Right atrium auricular region (tissue), 2 donors: ENCODE measurements at regions not wholly inside any gene's neighbourhood (a gene's known extent, or its start where the extent isn't known, plus 50 kb on each side); places are given as distances from the start of the nearest gene placed in this dataset.
A peak's percentile ranks its signal among the peaks of the same experiment; 100 is the strongest.

Experiments used
- DNase-seq: peaks from one replicate; pipeline ENCODE4 v3.0.0-alpha.2; 2019; ENCODE audit warnings: low spot score
- H3K27ac ChIP-seq, 2 donors: fragments of 200-600 bp; sonication (generic); 1 replicate in 1 of 2; 2 replicates in 1 of 2; pipeline ENCODE4 v1.5.1; 2016 to 2019
- H3K27me3 ChIP-seq, 2 donors: fragments of 200-600 bp; sonication (generic); one replicate each; pipeline versions ENCODE4 v1.5.1 to v1.6.0; 2017 to 2019
- H3K36me3 ChIP-seq: fragments of 200-600 bp; sonication (generic); one replicate; pipeline ENCODE4 v1.5.1; 2016
- H3K4me1 ChIP-seq, 2 donors: fragments of 200-600 bp; sonication (generic); one replicate each; pipeline versions ENCODE4 v1.5.1 to v1.6.0; 2017 to 2019
- H3K4me3 ChIP-seq, 2 donors: fragments of 200-600 bp; sonication (generic); 1 replicate in 1 of 2; 2 replicates in 1 of 2; pipeline ENCODE4 v1.5.1; 2017 to 2019; ENCODE audit warnings: mild to moderate bottlenecking in 1 of 2, moderate library complexity in 1 of 2
- H3K9me3 ChIP-seq, 2 donors: fragments of 200-600 bp; sonication (generic); one replicate each; pipeline ENCODE4 v1.5.1; 2019
- CTCF ChIP-seq, 2 donors: fragments of 200-600 bp; sonication (generic); IDR thresholded peaks; one replicate each; pipeline ENCODE4 v1.5.1; 2019; ENCODE audit warnings: antibody characterized with exemption in 2 of 2

DNA sequence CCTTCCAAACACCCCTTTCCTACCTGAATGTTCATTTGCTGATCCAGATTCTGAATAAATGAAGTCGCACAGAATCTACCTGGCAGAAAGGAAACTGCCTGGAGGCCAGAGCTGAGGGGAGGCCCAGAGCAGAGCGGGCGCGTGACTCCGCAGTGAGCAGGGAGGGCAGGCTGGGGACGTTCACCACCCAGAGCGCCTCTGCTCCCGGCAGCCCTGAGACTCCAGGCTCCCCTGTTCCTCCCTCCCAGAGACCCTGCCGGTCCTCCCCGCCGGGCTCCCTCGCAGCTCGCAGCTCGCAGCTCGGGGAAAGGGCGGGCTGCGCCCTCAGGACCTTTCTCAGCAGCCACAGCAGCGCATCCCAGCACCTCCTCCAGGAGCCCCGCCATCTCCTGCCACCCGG is 176.7 kb upstream of the ZNF32 start:
- H3K36me3 ChIP-seq: no peaks in the 10 kb centered on the region
- no peak overlapping the region for H3K4me3 ChIP-seq
- H3K27me3 ChIP-seq: no peaks in the 10 kb centered on the region
- H3K4me1 ChIP-seq: peaks cover 0 to 38% of the 10 kb centered on the region in 2 donors
- peak overlapping the region; percentile 76 to 90 for H3K27ac ChIP-seq
- peaks cover 0 to 11% of the 10 kb centered on the region in 2 donors for H3K9me3 ChIP-seq
- TF ChIP-seq CTCF (IDR thresholded peaks at IDR 0.05): no peak
- DNase-seq: no peak

DNA sequence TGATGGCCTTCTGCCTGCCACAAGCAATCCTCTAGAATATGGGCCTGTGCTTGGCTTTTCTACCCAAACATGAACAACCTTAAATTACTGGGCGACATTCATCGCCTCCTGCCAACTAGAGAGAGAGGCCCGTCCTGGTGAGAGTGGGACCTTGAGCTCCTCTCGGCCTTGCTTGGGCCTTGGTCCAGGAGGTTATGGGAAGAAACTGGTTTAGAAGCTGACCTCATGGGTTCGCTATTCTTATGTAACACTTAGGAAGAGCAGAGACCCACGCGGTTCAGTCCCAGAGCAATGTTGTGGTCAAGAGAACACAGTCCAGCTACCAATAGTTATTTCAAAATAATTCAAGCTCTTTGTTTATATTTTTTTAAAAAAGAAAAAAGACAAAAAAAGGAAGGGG is 176.3 kb upstream of the ZNF32 start:
- TF ChIP-seq CTCF (IDR thresholded peaks at IDR 0.05): no peak
- H3K27me3 ChIP-seq: no peaks in the 10 kb centered on the region

GRCh38 chr10:43822631-43823580 is 174.2 kb upstream of the ZNF32 start:
- TF ChIP-seq CTCF (IDR thresholded peaks at IDR 0.05): no peak
- Histone ChIP-seq H3K4me3 (no peak overlapping the region), H3K27me3 (no peaks in the 10 kb centered on the region), H3K4me1 (peaks cover 0 to 39% of the 10 kb centered on the region in 2 donors), H3K9me3 (no peaks in the 10 kb centered on the region), H3K36me3 (no peaks in the 10 kb centered on the region), H3K27ac (peak overlapping the region; percentile 78 to 90)
- DNase-seq: no peak

More for the DNA sequence above, 176.3 kb upstream of the ZNF32 start:
- DNase-seq: peak; percentile 83
- Histone ChIP-seq H3K36me3 (no peaks in the 10 kb centered on the region), H3K9me3 (peaks cover 0 to 11% of the 10 kb centered on the region in 2 donors), H3K4me1 (peaks cover 0 to 39% of the 10 kb centered on the region in 2 donors), H3K4me3 (no peak overlapping the region), H3K27ac (peak overlapping the region; percentile 78 to 90)

DNA sequence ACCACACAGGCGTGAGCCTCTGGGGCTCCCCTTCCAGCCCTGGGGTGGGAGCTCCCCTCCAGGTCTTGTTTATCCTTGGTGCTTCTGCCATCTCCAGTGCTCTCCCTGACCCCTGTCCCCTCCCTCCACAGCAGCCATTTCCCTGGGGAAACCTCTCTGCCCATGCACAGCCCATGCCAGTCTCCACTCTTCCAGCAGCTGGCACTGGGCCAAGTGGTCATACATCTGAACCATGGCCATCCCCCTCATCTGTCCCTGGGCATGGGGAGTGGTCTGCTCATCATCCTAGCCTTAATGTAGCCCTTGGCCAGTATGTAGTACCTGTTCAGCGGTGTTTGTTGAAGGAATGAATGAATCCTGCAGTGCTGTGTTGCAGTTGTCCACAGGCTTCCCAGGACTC is 172.4 kb upstream of the ZNF32 start:
- H3K9me3 ChIP-seq: no peaks in the 10 kb centered on the region
- no peak for TF ChIP-seq CTCF (IDR thresholded peaks at IDR 0.05)
- DNase-seq: no peak
- H3K4me1 ChIP-seq: peaks cover 0 to 52% of the 10 kb centered on the region in 2 donors
- no peak overlapping the region for H3K27ac ChIP-seq
- no peak overlapping the region for H3K4me3 ChIP-seq
- no peaks in the 10 kb centered on the region for H3K27me3 ChIP-seq
- H3K36me3 ChIP-seq: no peaks in the 10 kb centered on the region

GRCh38 chr10:43820663-43821062 is 172.0 kb upstream of the ZNF32 start:
- no peak for DNase-seq
- no peak overlapping the region for H3K27ac ChIP-seq
- H3K4me3 ChIP-seq: no peak overlapping the region
- H3K36me3 ChIP-seq: no peaks in the 10 kb centered on the region
- no peaks in the 10 kb centered on the region for H3K27me3 ChIP-seq
- H3K4me1 ChIP-seq: peaks cover 0 to 54% of the 10 kb centered on the region in 2 donors
- H3K9me3 ChIP-seq: no peaks in the 10 kb centered on the region
- TF ChIP-seq CTCF (IDR thresholded peaks at IDR 0.05): no peak
